ENCODE measurements at regions not wholly inside any gene's neighbourhood (a gene's known extent, or its start where the extent isn't known, plus 50 kb on each side); places are given as distances from the start of the nearest gene placed in this dataset.

DNA sequence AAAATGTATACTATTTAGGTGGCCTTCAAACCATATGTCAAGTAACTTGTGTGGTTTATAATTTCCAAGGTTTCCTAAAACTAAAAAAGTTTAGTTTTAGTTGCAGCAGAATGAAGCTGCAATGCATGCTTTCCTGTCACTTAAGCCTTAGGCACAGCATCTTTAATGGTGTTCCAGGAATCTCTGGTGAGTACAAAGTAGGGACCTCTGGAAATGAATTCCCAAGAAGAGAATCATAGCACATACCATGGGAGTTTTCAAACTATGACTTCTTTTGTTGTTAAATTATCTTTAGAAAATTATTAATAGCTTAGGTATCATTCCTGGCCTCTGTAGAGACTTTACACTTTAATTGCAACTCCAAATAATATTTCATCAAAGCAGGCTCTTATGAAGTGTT is 1005.9 kb upstream of the PABPC4L start:
- TF ChIP-seq EZH2 (IDR thresholded peaks at IDR 0.05) = no peak
- no peak for TF ChIP-seq FOXP2 (optimal IDR thresholded peaks at IDR 0.05; ENCODE audit: control extremely low read depth, extremely low read length, insufficient read depth)

Data from SK-N-MC (cell line).